GM11168 (cell line): ENCODE measurements at regions not wholly inside any gene's neighbourhood (a gene's known extent, or its start where the extent isn't known, plus 50 kb on each side); places are given as distances from the start of the nearest gene placed in this dataset.

Experiments
- in situ Hi-C: fragments of 300-500 bp; cut with MboI; formaldehyde crosslinking; loops from one replicate; pipeline ENCODE4 v1.12.0; 2022; ENCODE audit warnings: low sequenced_read_pairs; ENCODE audit not compliant: unreplicated experiment

DNA sequence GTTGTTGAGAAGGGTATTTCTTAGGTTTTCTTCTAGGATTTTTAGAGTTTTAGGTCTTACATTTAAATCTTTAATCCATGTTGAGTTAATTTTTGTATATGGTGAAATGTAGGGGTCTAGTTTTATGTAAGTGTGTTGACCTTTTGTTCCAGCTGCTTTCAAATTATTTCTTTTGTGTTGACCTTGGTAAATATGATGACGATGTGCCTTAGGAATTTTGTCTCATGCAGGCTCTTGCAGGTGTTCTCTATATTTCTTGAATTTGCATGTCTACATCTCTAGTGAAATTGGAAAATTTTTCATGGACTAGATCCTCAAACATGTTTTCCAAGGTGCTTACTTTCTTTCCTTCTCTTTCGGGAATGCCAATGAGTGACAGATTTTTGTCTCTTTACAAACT, 1609.3 kb upstream of the ZEB2 start:
- in situ Hi-C loops = no loop called here

DNA sequence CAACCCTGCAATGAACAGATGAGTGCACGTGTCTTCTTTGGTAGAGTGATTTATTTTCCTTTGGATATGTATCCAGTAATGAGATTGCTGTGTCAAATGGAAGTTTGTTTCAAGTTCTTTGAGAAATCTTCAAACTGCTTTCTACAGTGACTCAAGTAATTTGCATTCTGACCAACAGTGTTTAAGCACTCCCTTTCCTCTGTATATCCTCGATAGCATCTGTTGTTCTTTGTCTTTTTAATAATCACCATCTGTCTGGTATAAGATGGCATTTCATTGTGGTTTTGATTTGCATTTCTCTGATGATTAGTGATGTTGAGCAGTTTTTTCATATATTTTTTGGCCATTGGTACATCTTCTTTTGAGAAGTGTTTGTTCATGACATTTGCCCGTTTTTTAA, 1608.3 kb upstream of the ZEB2 start:
- in situ Hi-C loops = no loop called here

GRCh38 chr2:146125551-146125950, 1605.6 kb upstream of the ZEB2 start:
- in situ Hi-C loops = no loop called here

DNA sequence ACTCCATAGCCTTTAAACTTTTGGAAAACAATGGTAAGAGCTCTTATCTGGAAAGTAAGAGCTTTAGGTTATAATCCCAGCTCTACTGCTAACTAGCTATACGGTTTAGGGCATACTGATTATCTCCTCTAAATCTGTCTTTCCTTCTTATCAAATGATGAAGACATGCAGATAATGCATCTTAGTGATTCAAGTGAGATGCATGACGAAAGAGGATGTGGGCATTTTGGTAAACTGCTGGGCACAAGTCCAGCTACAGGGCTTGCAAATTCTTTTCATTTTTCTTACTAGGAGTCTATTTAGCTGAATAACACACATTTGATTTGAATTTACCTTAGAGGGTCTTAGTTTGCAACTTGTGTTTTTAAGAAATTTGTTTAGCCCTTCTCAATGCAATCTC, 1604.8 kb upstream of the ZEB2 start:
- in situ Hi-C loops = no loop called here

GRCh38 chr2:146123714-146124113, 1603.8 kb upstream of the ZEB2 start:
- in situ Hi-C loops = no loop called here

GRCh38 chr2:146123256-146123655, 1603.3 kb upstream of the ZEB2 start:
- in situ Hi-C loops = no loop called here

GRCh38 chr2:146119586-146119985, 1599.7 kb upstream of the ZEB2 start:
- in situ Hi-C loops = no loop called here

GRCh38 chr2:146108993-146109392, 1589.1 kb upstream of the ZEB2 start:
- in situ Hi-C loops = no loop called here

DNA sequence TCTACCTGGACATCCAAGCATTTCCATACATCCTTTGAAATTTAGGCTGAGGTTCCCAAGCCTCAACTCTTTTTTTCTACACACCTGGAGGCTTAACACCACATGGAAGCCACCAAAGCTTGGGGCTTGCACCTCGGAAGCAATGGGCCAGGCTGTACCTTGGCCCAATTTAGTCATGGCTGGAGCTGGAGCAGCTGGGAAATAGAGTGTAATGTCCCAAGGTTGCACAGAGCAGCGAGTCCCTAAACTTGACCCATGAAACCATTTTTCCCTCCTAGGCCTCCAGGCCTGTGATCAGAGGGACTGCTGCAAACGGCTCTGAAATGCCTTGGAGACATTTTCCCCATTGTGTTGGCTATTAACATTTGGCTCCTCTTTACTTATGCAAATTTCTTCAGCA, 1574.3 kb upstream of the ZEB2 start:
- in situ Hi-C loops = no loop called here

- in situ Hi-C loops = no loop called here
Measured at GRCh38 chr2:146081459-146081858, 1561.5 kb upstream of the ZEB2 start.

- in situ Hi-C loops = no loop called here
Measured at GRCh38 chr2:146080925-146081324, 1561.0 kb upstream of the ZEB2 start.

- in situ Hi-C loops = no loop called here
Measured at GRCh38 chr2:146079216-146079615, 1559.3 kb upstream of the ZEB2 start.

GRCh38 chr2:146077156-146077555, 1557.2 kb upstream of the ZEB2 start:
- in situ Hi-C loops = no loop called here

GRCh38 chr2:146068051-146068450, 1548.1 kb upstream of the ZEB2 start:
- in situ Hi-C loops = no loop called here

- in situ Hi-C loops = no loop called here
Measured at GRCh38 chr2:146048141-146048540, 1528.2 kb upstream of the ZEB2 start.

DNA sequence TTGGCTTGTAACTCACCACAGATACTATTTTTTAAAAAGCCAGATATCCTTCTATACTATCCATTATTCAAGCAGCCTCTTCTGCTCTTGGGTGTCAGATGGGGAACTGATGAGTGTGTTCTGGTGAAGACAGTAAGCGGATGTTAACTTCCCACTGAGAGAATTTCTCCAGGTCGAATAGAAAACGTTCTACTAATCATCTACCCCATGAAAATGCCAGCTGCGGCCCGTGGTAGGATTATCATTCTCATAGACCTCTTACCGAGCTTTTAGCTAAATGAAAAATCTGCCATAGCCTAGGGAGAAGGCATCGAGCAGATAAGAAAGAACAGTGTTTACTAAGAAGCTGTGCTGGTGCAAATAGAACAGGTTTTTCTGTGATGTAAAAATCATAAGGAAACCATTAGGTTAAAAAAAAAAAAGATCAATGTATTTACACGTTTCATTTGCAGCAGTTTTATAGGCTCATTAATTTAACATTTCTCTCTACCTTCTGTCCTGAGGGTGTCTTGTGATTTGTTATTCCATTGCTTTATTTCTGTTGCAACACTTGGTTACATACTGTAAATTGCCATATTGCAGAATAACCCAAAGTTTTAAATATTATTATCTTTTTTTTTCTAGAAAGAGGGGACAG, 1521.5 kb upstream of the ZEB2 start:
- in situ Hi-C loops = no loop called here

GRCh38 chr2:146040051-146040450, 1520.1 kb upstream of the ZEB2 start:
- in situ Hi-C loops = no loop called here

DNA sequence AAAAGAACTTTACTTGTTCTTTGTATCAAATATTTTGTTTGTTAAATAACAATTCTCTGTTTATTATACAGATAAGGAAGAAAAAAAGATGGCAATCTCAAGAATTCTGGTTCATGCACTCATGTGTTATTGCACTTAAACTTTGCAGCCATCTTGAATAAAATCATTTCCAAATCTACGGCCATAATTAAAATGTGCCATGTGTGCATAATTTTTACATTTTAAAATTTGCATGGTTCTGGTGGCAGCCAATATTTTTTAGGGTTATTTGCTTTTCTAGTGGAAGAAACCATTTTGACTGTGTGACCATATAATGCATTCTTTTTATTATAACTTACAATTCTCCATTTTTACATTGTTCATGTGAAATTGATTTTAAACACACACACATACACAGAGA, 1518.1 kb upstream of the ZEB2 start:
- in situ Hi-C loops = no loop called here

- in situ Hi-C loops = no loop called here
Measured at GRCh38 chr2:146037334-146037870, 1517.5 kb upstream of the ZEB2 start.

DNA sequence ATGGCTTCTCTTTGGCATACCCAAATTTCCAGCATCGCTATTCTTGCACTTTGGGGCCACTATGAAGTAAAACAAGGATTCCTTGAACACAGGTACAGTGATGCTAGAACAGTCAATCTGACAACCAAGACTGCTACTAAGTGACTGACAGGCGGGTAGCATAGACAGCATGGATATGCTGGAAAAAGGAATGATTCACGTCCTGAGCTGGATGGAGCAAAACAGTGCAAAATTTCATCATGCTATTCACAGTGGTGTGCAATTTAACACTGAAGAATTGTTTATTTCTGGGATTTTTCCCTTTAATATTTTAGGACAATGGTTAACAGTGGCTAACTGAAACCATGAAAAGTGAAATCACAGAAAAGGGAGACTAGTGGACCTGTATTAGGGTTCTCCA, 1511.2 kb upstream of the ZEB2 start:
- in situ Hi-C loops = no loop called here

GRCh38 chr2:146027156-146027555, 1507.2 kb upstream of the ZEB2 start:
- in situ Hi-C loops = no loop called here

- in situ Hi-C loops = no loop called here
Measured at GRCh38 chr2:146025519-146025918, 1505.6 kb upstream of the ZEB2 start.
